Dermis blood vessel endothelial cell (primary cell): ENCODE measurements at regions not wholly inside any gene's neighbourhood (a gene's known extent, or its start where the extent isn't known, plus 50 kb on each side); places are given as distances from the start of the nearest gene placed in this dataset.

ENCODE experiments used
- DNase-seq: peaks from one replicate; pipeline ENCODE4 v3.0.0; 2010

DNA sequence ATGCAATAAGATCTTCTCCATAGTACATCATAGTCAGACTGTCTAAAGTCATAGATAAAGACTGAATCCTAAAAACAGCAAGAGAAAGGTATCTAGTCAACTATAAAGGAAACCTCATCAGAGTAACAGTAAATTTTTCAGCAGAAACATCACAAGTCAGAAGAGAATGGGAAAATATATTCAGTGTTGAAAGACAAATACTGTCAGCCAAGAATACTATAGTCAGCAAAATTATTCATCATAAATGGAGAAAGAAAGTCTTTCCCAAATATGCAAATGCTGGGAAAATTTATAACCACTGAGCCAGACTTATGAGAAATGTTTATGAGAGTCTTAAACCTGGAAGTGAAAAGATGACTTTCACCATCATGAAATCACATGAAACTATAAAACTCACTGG lies 136.7 kb downstream of the KDR start:
- no peak for DNase-seq

GRCh38 chr4:54986095-54986846 lies 139.1 kb downstream of the KDR start:
- no peak for DNase-seq

DNA sequence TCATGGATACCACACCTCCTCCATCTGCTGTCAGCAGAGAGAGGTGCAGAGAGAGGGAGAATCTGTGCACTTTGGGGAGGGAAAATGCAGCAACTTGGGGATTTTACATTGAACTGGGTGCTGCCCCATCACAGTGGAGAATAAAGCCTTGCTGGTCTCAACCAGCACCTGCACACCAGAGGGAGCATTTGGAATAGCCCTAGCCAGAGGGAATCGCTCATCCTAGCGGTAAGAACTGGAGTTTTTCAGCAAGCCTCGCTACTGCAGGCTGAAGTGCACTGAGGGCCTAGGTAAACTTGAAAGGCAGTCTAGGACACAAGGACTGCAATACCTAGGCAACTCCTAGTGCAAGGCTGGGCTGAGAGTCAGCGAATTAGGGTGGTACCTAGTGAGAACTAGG lies 148.7 kb downstream of the KDR start:
- no peak for DNase-seq

- no peak for DNase-seq
Measured at GRCh38 chr4:54976031-54976430, 149.4 kb downstream of the KDR start.

DNA sequence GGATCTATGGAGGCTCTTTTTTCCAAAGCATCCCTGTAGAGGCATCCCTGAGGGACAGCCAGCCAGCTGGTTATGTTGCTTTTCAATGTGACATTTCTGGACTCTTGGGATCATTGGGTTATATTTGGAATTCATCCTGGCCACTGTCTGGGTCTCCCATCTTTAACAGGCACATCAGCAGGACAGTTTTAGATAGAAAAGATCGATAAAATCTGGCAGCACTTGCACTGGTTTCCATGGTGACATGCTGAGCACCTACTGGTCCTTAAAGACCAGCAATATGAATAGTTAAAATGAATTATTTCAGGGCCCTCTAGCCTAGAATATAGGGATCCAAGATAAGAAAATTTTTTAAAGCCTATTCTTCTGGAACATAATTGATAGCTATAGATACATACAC lies 151.6 kb downstream of the KDR start:
- no peak for DNase-seq

DNA sequence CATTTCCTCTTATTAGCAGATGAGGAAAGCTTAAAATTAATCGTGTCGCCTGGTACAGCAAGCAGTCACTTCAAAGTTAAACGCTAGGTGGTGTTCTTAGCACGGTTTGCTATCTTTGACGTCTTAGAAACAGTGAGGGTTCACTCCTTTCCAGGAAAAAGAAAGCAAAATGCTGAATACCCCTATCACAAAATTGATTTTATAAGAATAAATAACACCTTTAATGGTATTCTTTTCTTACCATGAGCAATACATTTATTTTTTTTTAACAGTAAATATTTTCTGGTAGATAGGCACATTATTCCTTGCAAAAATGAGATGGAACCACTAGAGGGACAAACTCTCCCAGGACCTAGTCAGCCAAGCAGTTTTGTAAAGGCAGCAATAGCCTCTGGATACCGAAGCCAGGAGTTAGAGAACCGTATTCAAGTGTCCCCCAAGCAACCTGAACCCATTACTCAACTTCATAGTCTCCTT lies 153.9 kb downstream of the KDR start:
- DNase-seq, result peak; percentile 78

DNA sequence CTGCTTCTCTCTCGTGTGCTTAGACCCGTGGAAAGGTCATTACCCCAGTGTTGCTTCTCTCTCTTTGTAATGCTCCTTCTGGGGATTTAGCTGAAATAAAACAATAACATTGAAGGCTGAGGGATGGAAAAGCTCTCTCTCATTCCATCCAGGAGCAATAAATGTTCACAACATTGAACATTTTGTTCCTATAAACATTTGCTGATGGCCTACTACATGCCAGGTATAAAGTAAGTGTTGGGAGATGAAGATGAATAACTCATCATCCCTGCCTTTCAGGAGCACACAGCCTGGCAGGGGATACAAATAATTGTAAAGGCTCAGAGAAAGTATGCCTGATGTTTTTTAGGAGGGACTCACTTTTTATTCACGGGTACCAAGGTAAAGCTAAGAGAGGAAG lies 158.1 kb downstream of the KDR start:
- DNase-seq, result no peak

DNA sequence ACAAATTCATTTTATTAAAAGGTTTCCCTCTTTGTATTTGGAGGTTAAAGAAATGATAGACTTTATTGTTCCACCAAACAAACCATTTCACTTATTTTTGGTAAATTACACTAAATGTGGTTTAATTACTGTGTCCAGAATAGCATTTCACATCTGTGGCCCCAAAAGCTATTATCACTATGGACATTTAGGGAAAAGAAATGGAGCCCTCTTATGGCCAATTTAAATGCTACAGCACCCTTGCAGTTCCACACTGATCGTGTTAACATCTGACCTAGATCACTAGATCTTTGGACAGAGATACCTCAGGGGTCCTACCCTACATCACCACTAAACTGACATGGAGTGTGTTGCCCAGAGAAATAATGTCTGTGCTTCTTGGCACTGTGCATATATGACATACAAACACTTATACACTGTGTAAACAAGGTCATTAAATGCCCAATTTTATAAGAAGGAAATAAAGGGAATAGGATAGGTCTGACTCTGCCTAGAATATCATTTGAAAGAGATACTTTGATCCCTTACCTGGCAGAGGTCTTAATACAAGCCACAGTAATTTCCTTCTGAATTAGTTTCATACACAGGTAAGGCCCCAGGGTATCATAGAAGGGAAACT lies 163.9 kb downstream of the KDR start:
- peak; percentile 76 for DNase-seq

GRCh38 chr4:54959651-54960116 lies 165.7 kb downstream of the KDR start:
- no peak for DNase-seq

DNA sequence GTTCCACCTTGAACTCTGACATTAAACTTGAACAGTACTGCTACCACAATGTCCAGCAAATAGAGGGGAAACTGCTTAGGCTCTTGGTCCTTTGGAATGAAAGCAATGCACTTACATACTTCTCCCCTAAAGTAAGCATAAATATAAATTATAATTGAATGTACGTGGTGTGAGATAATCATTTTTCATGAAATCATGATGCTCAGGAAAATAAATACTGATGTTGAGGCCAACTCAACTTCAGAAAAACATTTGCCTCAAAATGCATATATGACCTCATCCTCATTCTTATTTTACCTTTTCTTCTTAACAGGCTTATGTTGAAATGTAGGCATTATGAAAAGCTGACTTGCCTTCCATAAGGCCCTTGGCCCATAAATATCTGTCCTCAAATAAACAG lies 166.3 kb downstream of the KDR start:
- no peak for DNase-seq

GRCh38 chr4:54958236-54958635 lies 167.2 kb downstream of the KDR start:
- no peak for DNase-seq

DNA sequence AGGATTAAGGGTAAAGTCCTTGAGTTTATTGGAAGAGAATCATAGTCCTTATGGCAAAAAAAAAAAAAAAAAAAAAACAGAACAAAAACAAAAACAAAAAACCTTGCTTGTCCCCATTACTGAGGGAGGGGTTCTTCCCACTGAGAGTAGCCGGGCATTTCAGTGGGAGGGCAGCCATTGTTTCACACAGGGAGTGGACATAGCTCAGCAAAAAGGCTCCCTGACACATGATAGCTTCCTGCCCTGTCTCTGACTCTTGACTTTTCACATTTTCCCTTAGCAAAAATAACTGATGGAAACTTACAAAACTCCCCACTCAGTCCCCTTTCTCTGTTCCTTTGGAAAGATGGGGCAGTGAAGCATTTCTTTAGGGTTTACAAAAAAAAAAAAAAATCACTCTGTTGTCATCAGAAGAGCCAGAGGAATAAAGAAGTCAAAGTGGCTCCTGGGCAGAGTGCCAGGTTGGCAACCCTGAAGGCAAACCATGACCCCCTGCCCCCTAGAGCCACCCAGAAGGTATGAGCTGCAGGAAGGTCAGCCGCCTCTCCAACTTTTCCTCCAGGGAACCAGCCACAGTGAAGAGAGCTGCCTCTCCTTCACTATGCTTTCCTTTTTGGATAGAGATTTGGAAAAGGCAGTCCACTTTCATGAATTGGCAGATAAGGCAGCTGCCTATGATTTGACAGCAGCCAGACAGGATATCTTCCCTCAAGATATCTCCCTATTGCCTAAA lies 170.6 kb downstream of the KDR start:
- DNase-seq, result peak; percentile 43

- DNase-seq, result no peak
Measured at GRCh38 chr4:54946741-54947140, 178.7 kb downstream of the KDR start.

GRCh38 chr4:54945838-54946237 lies 179.6 kb downstream of the KDR start:
- peak; percentile 77 for DNase-seq

- DNase-seq, result peak; percentile 90
Measured at GRCh38 chr4:54942721-54943120, 182.7 kb downstream of the KDR start.

DNA sequence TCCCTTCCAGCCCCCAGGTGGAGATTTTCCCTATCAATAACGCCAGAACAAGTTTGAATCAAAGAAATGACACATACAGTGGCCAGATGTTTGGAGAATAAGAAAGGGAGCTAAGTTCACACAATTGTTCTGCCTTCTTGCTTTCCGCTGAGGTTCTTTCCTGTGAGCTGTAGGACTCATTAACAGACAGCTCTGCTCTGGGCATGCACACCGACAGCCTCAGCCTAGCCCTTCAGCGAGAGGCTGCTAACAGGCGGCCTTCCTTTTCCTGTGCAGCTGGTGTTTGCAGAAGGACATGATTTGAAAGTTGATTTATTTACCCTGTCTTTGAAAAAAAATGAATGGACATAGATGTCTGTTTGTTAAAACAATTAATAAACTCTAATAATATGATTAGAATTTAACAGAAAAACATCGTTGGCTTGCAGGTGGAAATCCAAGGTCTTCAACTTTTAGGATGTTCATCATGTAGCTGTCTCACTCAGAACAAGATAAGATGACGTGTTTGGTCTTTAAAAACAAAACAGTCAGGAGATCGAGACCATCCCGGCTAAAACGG lies 183.3 kb downstream of the KDR start:
- DNase-seq, result peak; percentile 98

DNA sequence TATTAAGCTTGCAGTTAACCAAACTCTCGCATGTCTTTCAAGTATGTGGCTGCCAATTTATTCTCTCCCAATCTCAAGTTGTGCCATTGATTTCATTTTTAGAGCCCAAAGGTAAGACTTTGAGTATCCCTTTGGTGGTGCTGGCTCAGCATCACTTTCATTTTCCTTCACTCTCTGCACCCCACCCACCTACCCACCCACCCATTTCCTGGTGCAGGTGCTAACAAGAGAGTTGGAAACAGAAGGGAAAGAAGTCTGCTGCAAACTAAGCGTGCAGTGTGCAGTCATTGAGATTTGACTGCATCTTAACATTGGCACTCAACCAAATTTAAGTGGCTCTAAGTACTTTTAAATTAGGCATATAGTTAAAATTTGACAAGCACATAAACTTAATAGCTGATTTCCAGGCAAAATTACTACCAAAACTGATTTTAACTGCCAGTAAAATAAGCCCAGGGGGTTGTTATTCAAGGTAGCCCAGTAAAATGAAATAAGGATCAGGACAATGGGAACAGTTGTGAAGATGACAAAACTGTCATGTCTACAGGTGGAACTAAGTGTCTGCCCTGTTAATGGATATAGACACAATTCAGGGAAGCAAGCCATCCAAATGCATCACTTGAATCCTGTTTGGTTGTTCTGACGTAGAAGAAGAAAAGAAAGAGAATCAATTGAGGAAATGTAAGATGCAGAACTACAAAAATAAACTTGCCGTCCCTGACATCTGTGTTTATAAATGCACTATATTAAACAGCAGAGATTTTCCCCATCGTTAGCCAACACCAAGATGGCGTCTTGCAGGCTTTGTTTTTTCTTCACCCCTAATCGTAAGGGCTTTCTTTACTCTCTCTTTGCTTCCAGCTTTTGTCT lies 184.2 kb downstream of the KDR start:
- peak; percentile 41 for DNase-seq

DNA sequence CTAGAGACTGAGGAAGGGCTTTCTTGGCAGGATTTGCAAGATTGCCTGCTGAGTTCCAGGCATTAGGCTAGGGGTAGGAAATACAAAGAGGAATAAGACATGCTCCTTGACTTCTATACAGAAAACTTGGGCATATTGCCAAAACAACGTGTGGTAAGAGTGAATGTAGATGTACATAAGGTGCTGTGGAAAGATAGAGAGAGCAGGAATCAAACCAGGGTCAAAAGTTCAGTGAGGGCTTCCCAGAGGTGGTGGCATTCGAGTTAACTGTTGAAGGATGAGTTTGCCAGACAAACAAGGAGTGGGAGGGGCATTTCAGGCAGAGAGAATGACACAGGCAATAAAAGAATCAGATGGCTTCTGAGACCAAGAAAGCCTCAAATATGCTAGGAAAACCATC lies 187.9 kb downstream of the KDR start:
- peak; percentile 52 for DNase-seq

DNA sequence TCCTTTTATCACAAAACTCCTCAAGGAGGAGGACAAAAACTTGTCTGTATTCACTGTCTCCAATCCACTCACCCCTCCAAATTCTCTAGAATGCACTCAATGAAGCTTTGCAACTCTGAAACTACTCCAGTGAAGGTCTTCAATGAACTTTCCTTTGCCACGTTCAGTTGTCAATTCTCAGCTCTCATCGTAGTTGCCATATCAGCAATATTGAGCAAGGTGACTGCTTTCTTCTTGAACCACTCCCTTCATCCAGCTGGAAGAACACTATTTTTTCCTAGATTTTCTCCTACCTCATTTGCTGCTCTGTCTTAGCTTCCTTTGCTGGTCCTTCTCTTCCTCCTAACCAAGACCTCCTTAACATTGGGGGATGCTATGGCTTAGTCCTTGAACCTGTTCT lies 191.8 kb downstream of the KDR start:
- no peak for DNase-seq

- peak; percentile 99 for DNase-seq
Measured at GRCh38 chr4:54930226-54930625, 195.2 kb downstream of the KDR start.

DNA sequence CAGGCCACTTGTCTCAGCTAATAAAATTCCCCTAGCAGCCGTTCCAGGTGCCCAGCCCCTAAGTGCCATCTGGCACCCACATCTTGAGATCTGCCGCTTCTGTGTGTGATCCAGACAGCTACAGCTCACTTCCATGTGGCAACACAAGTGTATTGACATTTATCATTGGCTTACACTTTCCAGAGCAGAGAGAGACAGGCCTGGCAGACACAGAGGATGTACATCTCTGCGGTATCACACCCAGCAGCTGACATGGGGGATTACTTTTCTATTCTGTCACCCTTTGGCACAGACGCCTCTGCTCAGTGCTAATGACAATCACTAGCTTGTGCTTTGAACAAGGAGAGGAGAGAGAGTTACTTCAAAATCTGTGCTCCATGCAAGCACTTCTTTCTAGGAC lies 195.9 kb downstream of the KDR start:
- peak; percentile 50 for DNase-seq

- no peak for DNase-seq
Measured at GRCh38 chr4:54924891-54925290, 200.5 kb downstream of the KDR start.
